ENCODE measurements at regions not wholly inside any gene's neighbourhood (a gene's known extent, or its start where the extent isn't known, plus 50 kb on each side); places are given as distances from the start of the nearest gene placed in this dataset.
"Not testable (repeated sequence)": the region's sequence is repeated elsewhere in the genome, so short reads cannot be mapped to it uniquely, and the experiment has no call there.

GRCh38 chr1:194809665-194810064 is 1623.3 kb upstream of the B3GALT2 start:
- no peak for DNase-seq (ENCODE audit: low spot score)

DNA sequence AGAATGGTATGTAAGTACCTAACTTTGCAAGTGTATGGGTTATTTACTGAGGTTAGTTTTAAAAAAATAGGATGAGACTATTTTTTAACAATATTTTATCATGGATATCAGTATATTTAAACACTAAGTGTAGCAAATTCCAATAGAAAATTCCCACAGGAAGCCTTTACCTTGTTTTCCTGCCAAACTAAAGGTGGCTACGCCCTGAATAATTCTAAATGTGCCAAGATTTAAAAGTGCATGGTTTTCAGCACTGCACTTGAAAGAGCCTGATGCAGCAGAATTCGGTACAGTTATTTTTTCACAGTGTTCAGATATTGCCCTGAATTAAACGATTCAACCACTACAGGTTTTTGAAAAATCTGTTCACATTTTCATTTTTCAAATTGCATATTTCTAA is 1622.8 kb upstream of the B3GALT2 start:
- no peak for DNase-seq (ENCODE audit: low spot score)

- no peak for DNase-seq (ENCODE audit: low spot score)
Measured at GRCh38 chr1:194807530-194808220, 1621.3 kb upstream of the B3GALT2 start.

DNA sequence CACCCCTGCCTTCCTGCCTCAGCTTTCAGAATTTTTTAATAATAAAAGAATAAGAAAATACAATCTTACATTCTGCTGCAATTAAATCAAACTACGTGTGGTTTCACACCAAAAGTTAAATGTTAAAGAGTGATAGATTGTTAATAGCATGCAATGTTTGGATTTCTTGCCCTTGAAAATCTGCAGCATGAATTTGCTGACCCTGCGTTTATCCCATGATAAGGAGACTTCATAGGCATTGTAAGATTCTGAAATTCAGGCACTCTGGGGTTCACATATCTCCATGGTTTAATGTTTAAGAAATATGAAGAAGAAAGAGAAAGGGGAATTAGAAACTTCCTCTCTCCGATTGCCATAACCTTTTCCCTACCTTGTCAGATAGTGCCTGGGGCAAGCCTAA is 1616.2 kb upstream of the B3GALT2 start:
- no peak for DNase-seq (ENCODE audit: low spot score)

GRCh38 chr1:194795917-194796593 is 1609.6 kb upstream of the B3GALT2 start:
- no peak for DNase-seq (ENCODE audit: low spot score)

- no peak for DNase-seq (ENCODE audit: low spot score)
Measured at GRCh38 chr1:194787001-194787400, 1600.6 kb upstream of the B3GALT2 start.

DNA sequence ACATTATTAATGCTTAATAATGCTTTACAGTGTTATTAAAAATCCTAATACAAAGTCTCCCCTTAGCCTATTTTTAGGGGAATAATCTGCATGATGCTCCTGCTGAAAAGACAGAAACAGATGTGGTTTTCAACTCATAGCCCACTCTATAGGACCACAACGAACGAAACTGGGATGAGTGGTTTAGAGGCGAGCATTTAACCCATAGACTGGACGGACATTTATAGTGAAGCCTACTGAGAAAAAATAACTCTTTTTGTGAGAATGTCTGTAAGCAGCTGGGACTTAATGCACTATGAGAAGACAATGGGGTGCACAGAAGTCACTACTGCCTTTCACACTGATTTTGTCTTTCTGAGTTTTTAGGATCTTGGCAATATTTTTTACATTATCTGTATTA is 1599.6 kb upstream of the B3GALT2 start:
- no peak for DNase-seq (ENCODE audit: low spot score)

DNA sequence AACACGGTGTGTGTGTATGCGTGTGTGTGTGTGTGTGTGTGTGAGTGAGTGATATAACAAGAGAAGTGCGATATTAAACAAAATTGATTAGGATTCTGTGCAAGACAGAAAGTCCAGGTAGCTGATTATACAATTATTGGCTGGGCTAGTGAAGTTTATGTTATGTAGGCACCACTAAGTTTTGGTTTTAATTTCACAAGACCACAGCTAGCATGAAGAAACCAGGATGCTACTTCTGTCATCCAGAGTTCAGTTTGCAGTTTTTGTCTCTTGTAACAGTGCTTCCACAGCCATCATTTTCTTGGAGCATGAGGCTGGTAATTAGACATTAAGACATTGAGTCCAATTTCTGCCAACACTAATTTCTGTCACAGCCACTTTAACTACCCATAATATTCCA is 1590.2 kb upstream of the B3GALT2 start:
- DNase-seq (ENCODE audit: low spot score) = no peak

GRCh38 chr1:194774535-194774934 is 1588.1 kb upstream of the B3GALT2 start:
- no peak for DNase-seq (ENCODE audit: low spot score)

GRCh38 chr1:194755241-194755994 is 1569.0 kb upstream of the B3GALT2 start:
- no peak for DNase-seq (ENCODE audit: low spot score)

GRCh38 chr1:194738843-194739242 is 1552.4 kb upstream of the B3GALT2 start:
- DNase-seq (ENCODE audit: low spot score) = not testable (repeated sequence)

DNA sequence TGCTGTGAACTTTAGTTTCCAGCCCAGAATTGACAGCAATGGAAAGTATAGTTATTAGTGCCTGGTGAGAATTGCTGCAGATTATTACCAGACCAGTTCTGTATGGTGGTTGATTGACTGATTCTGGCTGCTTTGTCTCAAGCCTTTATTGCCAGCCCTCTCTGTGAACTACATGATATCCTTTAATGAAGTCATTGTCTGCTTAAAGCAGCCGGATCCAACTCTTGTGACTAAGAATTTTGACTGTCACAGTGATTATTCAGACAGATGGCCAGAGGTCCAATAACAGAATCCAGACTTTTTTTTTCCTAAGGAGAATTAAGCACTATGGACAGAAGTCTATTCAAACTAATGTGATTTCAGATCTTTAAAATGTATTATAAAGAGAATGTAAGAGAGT is 1548.6 kb upstream of the B3GALT2 start:
- no peak for DNase-seq (ENCODE audit: low spot score)

DNA sequence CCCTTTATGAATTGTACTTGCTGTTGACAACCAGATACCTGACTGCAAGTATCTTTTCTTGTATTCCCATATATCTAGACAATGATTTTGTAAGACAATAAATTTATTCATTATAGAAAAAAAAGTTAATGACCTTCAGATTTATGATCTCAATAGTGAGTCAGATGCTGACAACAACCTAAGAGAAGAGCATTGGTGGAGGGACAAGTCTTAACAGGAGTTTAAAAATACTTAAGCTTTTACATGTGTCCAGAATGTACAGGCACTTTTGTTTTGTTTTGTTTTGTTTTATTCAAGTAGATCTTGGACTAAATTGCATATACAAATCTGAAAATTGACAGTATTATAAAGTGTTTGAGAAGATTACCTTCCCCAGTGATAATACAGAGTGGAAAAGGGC is 1544.6 kb upstream of the B3GALT2 start:
- no peak for DNase-seq (ENCODE audit: low spot score)

- no peak for DNase-seq (ENCODE audit: low spot score)
Measured at GRCh38 chr1:194730304-194730703, 1543.9 kb upstream of the B3GALT2 start.

DNA sequence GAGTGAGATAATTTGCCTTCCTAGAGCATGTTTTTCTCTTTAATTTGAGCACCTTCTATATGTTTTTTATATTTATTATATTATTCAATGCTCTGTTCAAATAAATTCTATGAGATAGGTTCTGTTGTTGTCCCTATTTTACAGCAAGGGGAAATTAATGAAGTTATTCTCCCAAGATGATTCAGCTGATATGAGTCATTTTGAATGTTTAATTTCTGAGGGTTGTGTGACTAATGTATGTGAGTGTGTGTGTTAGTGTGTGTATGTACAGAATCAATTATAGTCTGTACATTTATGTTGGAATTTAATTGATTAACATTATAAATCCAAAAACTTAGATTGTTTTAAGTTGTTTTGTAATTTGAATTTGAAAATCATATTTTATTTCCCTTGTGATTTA is 1536.7 kb upstream of the B3GALT2 start:
- DNase-seq (ENCODE audit: low spot score) = no peak

GRCh38 chr1:194717941-194718340 is 1531.5 kb upstream of the B3GALT2 start:
- DNase-seq (ENCODE audit: low spot score) = no peak

- no peak for DNase-seq (ENCODE audit: low spot score)
Measured at GRCh38 chr1:194717334-194717733, 1530.9 kb upstream of the B3GALT2 start.

DNA sequence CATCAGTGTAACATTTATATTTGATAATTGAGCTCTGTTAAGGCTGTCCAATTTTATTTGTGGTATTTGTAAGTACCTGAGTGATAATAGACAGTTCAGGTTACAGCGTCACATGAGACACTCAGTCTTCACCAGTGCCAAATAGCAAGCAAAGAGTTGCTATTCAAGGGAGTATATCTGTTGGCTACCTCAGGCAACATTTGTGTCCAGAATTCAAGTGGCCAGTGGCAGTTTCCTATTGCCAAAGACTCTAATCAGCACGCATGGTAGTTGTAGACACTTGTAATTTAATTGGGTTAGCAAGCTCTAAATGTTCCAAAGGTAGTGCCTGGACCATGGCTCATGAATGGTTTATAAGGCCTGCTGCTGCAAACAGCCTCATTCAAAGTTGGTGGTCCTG is 1524.3 kb upstream of the B3GALT2 start:
- DNase-seq (ENCODE audit: low spot score) = no peak

DNA sequence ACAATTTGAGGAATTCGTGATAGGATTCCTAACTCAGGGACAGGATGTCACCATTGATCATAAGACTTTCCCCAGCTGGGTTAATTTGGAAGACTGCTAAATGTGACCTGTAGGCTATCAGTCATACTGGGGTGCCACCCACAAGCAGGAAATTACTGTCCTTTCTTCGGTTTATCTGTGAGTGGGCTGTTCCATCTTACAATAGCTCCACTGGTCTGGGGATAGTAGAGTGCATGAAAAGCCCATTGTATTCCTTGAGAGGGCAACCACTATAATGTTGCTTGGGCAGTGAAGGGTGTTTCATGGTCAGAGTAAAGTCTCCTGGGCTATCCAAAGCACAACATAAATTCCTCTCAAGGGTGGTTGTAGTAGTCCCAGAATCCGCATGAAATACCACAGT is 1523.0 kb upstream of the B3GALT2 start:
- DNase-seq (ENCODE audit: low spot score) = no peak

DNA sequence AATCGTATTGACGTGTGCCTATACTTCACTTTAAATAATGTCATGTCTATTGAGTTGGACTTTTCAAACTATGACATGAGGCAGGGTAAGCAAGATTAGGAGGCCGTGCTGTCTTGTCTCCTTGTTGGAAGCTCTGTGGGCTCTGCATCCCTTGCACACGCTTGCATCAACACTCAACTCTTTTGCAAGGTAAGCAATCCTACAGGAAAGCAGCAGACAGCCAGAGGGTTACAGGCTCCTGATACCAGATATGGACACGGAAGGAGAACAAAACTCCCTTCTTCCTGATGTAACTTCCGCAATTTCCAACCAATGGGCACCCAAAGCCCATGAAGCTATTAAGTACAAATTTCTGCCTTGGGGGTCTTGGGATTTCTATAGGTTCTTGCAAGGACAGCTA is 1520.7 kb upstream of the B3GALT2 start:
- DNase-seq (ENCODE audit: low spot score) = no peak

DNA sequence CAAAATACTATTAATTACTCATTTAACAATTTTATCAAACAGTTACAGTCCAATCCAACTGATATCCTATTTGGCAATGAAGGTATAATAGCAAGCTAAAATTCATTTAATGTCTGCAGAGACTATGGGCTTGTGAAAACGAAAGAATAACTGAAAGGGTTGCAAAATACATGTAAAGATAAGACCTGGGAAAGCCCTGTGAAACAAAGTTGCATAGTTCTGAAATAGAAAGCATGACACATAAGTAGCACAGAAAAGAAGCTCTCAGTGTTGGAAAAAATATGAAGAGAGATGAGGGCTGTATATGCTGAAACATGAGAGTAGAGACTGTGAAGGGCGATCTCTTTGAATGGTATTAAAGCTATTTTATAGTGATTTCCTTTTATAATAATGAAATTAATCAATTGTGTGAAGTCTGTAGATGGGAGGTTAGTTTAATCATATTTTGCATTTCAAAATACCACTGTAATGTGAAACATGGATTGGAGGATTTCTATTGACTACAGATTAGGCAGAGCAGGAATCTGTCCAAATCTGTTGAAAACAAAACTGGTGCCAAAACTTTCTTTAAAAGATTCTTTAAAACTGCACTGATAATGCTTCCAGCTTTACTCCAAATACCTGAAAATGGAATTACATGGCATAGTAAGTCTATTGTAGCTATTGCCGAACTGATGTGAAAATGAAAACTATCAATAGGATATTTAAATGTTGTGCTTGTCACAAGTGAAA is 1518.9 kb upstream of the B3GALT2 start:
- DNase-seq (ENCODE audit: low spot score) = no peak

DNA sequence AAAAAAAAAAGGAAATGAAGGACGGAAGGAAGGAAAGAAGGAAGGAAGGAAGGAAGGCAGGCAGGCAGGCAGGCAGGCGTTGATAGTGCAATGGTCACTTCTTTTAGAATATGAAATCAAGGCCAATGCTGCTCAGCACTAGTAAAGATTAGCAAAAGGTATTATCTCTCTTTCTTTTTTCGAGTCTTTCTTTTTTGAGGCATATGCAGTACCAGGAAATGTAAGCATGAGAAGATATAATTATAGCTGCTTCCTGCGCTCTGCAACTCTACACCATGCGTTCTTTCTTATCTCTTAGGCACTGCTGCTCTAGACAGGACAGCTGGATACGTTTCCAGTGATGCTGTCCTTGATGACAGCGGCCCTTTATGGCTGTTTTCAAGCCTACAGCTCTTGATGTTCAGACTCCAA is 1512.5 kb upstream of the B3GALT2 start:
- DNase-seq (ENCODE audit: low spot score) = no peak

DNA sequence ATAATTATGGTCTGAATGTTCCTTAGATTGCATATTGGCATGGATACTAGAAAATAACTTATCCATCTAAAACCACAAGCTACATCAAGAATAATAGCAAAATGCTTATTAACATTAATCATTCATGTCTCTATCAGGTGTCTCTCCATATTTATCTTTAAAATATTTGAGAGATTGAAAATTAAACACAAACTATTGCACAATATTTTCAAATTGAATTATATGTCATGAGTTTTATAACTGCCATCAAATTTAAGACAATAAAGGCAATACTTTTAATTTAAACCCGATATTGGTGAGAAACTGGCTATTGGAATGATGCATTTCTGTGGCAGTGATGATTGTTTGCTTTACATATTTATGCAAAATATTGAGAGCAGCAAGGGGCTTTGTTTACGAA is 1506.8 kb upstream of the B3GALT2 start:
- no peak for DNase-seq (ENCODE audit: low spot score)
